ENCODE measurements at regions not wholly inside any gene's neighbourhood (a gene's known extent, or its start where the extent isn't known, plus 50 kb on each side); places are given as distances from the start of the nearest gene placed in this dataset.

DNA sequence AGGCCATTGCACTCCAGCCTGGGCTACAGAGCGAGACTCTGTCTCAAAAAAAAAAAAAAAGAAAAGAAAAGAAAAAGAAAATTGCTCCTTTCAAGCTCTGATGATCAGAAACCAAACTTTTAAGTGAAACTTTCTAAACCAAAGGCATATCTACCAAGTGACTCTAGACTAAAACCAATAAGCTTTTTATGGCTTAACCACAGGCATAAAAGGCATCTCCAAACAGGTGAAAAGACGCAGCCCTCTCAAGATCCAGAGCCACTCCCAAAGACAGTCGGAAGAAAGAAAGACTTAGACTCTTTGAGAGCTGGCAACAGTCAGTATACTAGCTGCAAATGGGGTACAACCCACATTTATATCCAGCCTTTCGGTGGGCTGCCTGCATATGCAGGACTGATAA, 117.1 kb upstream of the AP1S2 start:
- H3K9me3 ChIP-seq: no peaks in the 10 kb centered on the region
- no peaks in the 10 kb centered on the region for H3K4me1 ChIP-seq
- no peaks in the 10 kb centered on the region for H3K36me3 ChIP-seq
- no peak overlapping the region for H3K27ac ChIP-seq
- TF ChIP-seq, protein P1, sequence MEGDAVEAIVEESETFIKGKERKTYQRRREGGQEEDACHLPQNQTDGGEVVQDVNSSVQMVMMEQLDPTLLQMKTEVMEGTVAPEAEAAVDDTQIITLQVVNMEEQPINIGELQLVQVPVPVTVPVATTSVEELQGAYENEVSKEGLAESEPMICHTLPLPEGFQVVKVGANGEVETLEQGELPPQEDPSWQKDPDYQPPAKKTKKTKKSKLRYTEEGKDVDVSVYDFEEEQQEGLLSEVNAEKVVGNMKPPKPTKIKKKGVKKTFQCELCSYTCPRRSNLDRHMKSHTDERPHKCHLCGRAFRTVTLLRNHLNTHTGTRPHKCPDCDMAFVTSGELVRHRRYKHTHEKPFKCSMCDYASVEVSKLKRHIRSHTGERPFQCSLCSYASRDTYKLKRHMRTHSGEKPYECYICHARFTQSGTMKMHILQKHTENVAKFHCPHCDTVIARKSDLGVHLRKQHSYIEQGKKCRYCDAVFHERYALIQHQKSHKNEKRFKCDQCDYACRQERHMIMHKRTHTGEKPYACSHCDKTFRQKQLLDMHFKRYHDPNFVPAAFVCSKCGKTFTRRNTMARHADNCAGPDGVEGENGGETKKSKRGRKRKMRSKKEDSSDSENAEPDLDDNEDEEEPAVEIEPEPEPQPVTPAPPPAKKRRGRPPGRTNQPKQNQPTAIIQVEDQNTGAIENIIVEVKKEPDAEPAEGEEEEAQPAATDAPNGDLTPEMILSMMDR (IDR thresholded peaks at IDR 0.05): no peak
- no peak for TF ChIP-seq POLR2A (IDR thresholded peaks at IDR 0.05)
- H3K27me3 ChIP-seq: no peaks in the 10 kb centered on the region
- DNase-seq: no peak
- H3K4me3 ChIP-seq: no peak overlapping the region

DNA sequence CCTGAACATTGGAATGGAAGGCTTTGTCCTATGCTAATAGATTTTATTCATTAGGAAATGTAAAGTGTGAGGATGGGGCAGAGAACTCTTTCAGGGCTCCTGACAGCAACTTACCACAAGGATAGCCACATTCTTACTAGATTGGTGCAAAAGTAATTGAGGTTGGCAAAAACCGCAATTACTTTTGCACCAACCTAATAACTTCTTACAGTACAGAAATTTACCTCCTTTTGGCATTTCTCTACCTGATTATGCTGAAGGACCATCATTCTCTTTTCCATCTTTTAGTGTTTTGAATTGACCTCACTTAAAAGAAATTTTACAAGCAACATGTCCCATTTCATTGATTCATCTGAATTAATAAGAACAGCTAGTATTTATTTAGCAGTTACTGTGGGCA, 109.2 kb upstream of the AP1S2 start:
- TF ChIP-seq POLR2A (IDR thresholded peaks at IDR 0.05): no peak
- TF ChIP-seq, protein P1 (IDR thresholded peaks at IDR 0.05): no peak

DNA sequence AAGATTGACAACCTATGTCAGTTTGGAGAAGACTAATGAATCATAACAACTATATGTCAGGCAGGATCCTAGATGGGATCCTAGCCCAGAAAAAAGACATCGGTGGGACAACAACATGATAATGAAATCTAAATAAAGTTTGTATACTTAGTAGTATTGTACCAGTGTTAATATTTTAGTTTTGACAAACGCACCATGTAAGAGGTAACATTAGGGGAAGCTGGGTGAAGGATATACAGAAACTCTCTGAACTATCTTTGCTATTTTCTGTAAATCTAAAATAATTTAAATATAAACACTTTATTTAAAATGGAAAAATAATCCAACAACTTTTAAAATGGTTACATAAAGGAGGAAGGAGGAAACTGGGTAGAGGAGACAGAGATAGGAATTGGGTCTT, 105.6 kb upstream of the AP1S2 start:
- Histone ChIP-seq H3K9me3 (no peaks in the 10 kb centered on the region), H3K27me3 (no peaks in the 10 kb centered on the region)
- DNase-seq: no peak

More for the DNA sequence above, 109.2 kb upstream of the AP1S2 start:
- DNase-seq: no peak
- Histone ChIP-seq H3K4me3 (no peak overlapping the region), H3K9me3 (no peaks in the 10 kb centered on the region), H3K27ac (no peak overlapping the region), H3K4me1 (no peaks in the 10 kb centered on the region), H3K36me3 (no peaks in the 10 kb centered on the region), H3K27me3 (no peaks in the 10 kb centered on the region)

DNA sequence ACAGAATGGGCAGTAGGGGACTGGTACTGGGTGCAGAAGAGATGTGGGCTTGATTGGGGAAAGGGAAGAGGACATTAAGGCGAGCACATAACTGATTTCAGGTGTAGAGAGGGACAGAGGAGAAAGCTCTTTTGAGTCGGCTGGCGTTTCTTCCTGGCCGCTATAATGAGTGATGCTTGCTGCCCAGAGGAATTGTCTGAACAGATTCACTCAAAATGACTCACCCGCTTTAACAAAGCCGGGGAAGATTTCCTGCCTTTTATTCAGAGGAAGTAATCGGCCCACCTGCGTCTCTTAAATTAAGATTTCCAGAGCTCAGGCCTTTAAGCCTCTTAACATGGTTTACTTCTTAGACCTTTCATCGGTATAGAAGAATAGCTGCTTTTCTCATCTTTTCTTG, 102.1 kb upstream of the AP1S2 start:
- Histone ChIP-seq H3K27ac (no peak overlapping the region), H3K4me1 (no peaks in the 10 kb centered on the region), H3K9me3 (no peaks in the 10 kb centered on the region), H3K36me3 (no peaks in the 10 kb centered on the region), H3K27me3 (no peaks in the 10 kb centered on the region), H3K4me3 (no peak overlapping the region)
- DNase-seq: no peak
- no peak for TF ChIP-seq POLR2A (IDR thresholded peaks at IDR 0.05)
- TF ChIP-seq, protein P1 (IDR thresholded peaks at IDR 0.05): no peak

More for the DNA sequence above, 105.6 kb upstream of the AP1S2 start:
- Histone ChIP-seq H3K4me1 (no peaks in the 10 kb centered on the region), H3K27ac (no peak overlapping the region), H3K36me3 (no peaks in the 10 kb centered on the region), H3K4me3 (no peak overlapping the region)
- no peak for TF ChIP-seq POLR2A (IDR thresholded peaks at IDR 0.05)
- TF ChIP-seq, protein P1 (IDR thresholded peaks at IDR 0.05): no peak

DNA sequence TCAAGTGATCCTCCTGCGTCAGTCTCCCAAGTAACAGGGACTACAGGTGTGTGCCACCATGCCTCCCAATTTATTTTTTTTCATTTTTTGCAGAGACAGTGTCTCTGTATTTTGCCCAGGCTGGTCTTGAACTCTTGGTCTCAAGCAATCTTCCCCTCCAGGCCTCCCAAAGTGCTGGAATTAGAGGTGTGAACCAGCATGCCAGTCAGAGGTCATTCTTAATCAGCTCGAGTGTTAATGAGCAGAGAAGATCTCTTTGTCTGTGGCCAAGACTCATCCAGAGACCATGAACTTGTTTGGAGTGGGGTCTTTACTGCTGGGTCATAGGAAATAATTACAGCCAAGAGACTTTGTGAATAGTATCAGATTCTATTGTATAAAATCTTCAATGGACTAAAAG, 99.2 kb upstream of the AP1S2 start:
- H3K27me3 ChIP-seq: no peaks in the 10 kb centered on the region
- H3K4me1 ChIP-seq: no peaks in the 10 kb centered on the region
- no peak overlapping the region for H3K27ac ChIP-seq
- no peak for DNase-seq
- TF ChIP-seq, protein P1 (IDR thresholded peaks at IDR 0.05): no peak
- no peak for TF ChIP-seq POLR2A (IDR thresholded peaks at IDR 0.05)
- no peak overlapping the region for H3K4me3 ChIP-seq
- H3K36me3 ChIP-seq: no peaks in the 10 kb centered on the region
- H3K9me3 ChIP-seq: no peaks in the 10 kb centered on the region

DNA sequence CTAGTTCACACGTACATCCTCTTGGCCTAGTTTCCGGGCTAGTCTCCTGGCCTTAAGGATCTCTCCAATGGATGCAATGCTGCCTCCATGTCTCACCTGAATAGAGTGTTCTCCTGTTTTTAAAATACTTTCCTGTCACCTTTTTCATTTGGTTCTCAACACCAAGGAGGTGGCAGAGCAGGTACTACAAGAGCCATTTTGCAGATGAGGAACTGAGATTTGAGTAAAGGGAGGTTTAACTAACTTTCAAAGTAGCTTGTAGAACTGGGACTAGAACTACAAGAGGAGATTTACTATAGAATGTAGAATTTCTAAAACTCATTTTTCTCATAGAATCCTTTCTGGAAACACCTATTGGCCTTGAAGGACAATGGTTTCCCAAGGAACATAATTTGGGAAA, 97.6 kb upstream of the AP1S2 start:
- Histone ChIP-seq H3K9me3 (no peaks in the 10 kb centered on the region), H3K4me3 (no peak overlapping the region), H3K27ac (no peak overlapping the region), H3K27me3 (no peaks in the 10 kb centered on the region), H3K4me1 (no peaks in the 10 kb centered on the region), H3K36me3 (no peaks in the 10 kb centered on the region)
- no peak for DNase-seq
- TF ChIP-seq, protein P1 (IDR thresholded peaks at IDR 0.05): no peak
- no peak for TF ChIP-seq POLR2A (IDR thresholded peaks at IDR 0.05)
